HEK293 (cell line): ENCODE measurements at regions not wholly inside any gene's neighbourhood (a gene's known extent, or its start where the extent isn't known, plus 50 kb on each side); places are given as distances from the start of the nearest gene placed in this dataset.
"Not testable (repeated sequence)": the region's sequence is repeated elsewhere in the genome, so short reads cannot be mapped to it uniquely, and the experiment has no call there.

Experiments
- CTCF ChIA-PET: fragments of 350-600 bp; formaldehyde crosslinking; extraction: SDS; loops from one replicate; lab custom pipeline; 2021; ENCODE audit warnings: antibody characterized with exemption; lab: Yijun Ruan, JAX
- POLR2A ChIA-PET: fragments of 300-600 bp; formaldehyde crosslinking; extraction: SDS; loops from one replicate; lab custom pipeline; 2020; ENCODE audit warnings: antibody characterized with exemption, inconsistent platforms; lab: Yijun Ruan, JAX
- H3K27ac ChIP-seq: fragments of 200-500 bp; sonication (Bioruptor generic); 2 replicates; pipeline ENCODE4 v1.5.1; 2014; ENCODE audit warnings: low read depth, low read length, control low read depth, inconsistent platforms; ENCODE audit errors: extremely low read depth
- H3K36me3 ChIP-seq, 2 experiments: fragments of 200-500 bp in 1 of 2; sonication (Bioruptor generic) in 1 of 2; 1 replicate in 1 of 2; 2 replicates in 1 of 2; pipeline ENCODE4 v1.5.1; 2014 to 2017; ENCODE audit warnings: inconsistent platforms in 2 of 2, low read length in 2 of 2; ENCODE audit not compliant: control insufficient read depth in 2 of 2, insufficient read depth in 1 of 2
- H3K4me1 ChIP-seq: fragments of 200-500 bp; sonication (Bioruptor generic); 2 replicates; pipeline ENCODE4 v1.5.1; 2014; ENCODE audit warnings: mild to moderate bottlenecking, low read length, inconsistent platforms; ENCODE audit not compliant: control insufficient read depth, insufficient read depth
- H3K4me3 ChIP-seq: 2 replicates; pipeline ENCODE4 v1.5.1; 2011; ENCODE audit warnings: low read depth, mild to moderate bottlenecking, control low read depth, low read length, moderate library complexity
- H3K9me3 ChIP-seq: fragments of 200-500 bp; sonication (Bioruptor generic); 2 replicates; pipeline ENCODE4 v1.5.1; 2014; ENCODE audit warnings: low read depth, low read length, inconsistent platforms; ENCODE audit not compliant: control insufficient read depth, insufficient read depth
- BCL11A ChIP-seq: fragments of 450-650 bp; formaldehyde crosslinking; IDR thresholded peaks from 2 replicates; pipeline ENCODE4 v1.5.1; 2016; ENCODE audit warnings: low read depth, missing biosample characterization, missing genetic modification characterization
- CTCF ChIP-seq: fragments of 450-650 bp; formaldehyde crosslinking; IDR thresholded peaks from 2 replicates; pipeline ENCODE4 v1.5.1; 2016; ENCODE audit warnings: missing biosample characterization, missing genetic modification characterization
- HOXC10 ChIP-seq: sonication (generic); formaldehyde crosslinking; IDR thresholded peaks from 2 replicates; pipeline ENCODE4 v1.8.1; 2023; ENCODE audit warnings: mild to moderate bottlenecking, missing genetic modification reagents
- PRDM10 ChIP-seq: fragments of 450-650 bp; formaldehyde crosslinking; IDR thresholded peaks from 2 replicates; pipeline ENCODE4 v1.5.1; 2016; ENCODE audit warnings: missing biosample characterization, missing genetic modification characterization
- REST ChIP-seq: fragments of 450-650 bp; formaldehyde crosslinking; IDR thresholded peaks from 2 replicates; pipeline ENCODE4 v1.5.1; 2016; ENCODE audit warnings: missing biosample characterization, missing genetic modification characterization
- YY1 ChIP-seq: fragments of 450-650 bp; formaldehyde crosslinking; IDR thresholded peaks from 2 replicates; pipeline ENCODE4 v1.5.1; 2018; ENCODE audit warnings: missing biosample characterization, missing genetic modification characterization
- ZBTB1 ChIP-seq: fragments of 450-650 bp; formaldehyde crosslinking; IDR thresholded peaks from 2 replicates; pipeline ENCODE4 v1.5.1; 2016; ENCODE audit warnings: missing biosample characterization, missing genetic modification characterization
- ZBTB6 ChIP-seq: fragments of 450-650 bp; formaldehyde crosslinking; IDR thresholded peaks from 2 replicates; pipeline ENCODE4 v1.5.1; 2017; ENCODE audit warnings: missing biosample characterization, missing genetic modification characterization
- ZNF174 ChIP-seq: fragments of 450-650 bp; formaldehyde crosslinking; IDR thresholded peaks from 2 replicates; pipeline ENCODE4 v1.5.0; 2017; ENCODE audit warnings: missing biosample characterization, mild to moderate bottlenecking, missing genetic modification characterization
- ZNF2 ChIP-seq: fragments of 450-650 bp; formaldehyde crosslinking; IDR thresholded peaks from 2 replicates; pipeline ENCODE4 v1.5.1; 2016; ENCODE audit warnings: missing biosample characterization, missing genetic modification characterization
- ZNF423 ChIP-seq: fragments of 450-650 bp; formaldehyde crosslinking; IDR thresholded peaks from 2 replicates; pipeline ENCODE4 v1.5.1; 2016; ENCODE audit warnings: missing biosample characterization, missing genetic modification characterization
- ZNF610 ChIP-seq: fragments of 450-650 bp; formaldehyde crosslinking; IDR thresholded peaks from 2 replicates; pipeline ENCODE4 v1.5.1; 2016; ENCODE audit warnings: missing biosample characterization, missing genetic modification characterization, borderline replicate concordance
- ZNF621 ChIP-seq: fragments of 450-650 bp; formaldehyde crosslinking; IDR thresholded peaks from 2 replicates; pipeline ENCODE4 v1.5.1; 2017; ENCODE audit warnings: missing biosample characterization, missing genetic modification characterization
- ZNF658 ChIP-seq: fragments of 450-650 bp; formaldehyde crosslinking; IDR thresholded peaks from 2 replicates; pipeline ENCODE4; 2016; ENCODE audit warnings: missing biosample characterization, missing genetic modification characterization
- ZNF776 ChIP-seq: fragments of 450-650 bp; formaldehyde crosslinking; IDR thresholded peaks from 2 replicates; pipeline ENCODE4 v1.5.0; 2017; ENCODE audit warnings: missing biosample characterization, missing genetic modification characterization, borderline replicate concordance
- ZNF777 ChIP-seq: fragments of 450-650 bp; formaldehyde crosslinking; IDR thresholded peaks from 2 replicates; pipeline ENCODE4 v1.5.1; 2017; ENCODE audit warnings: missing biosample characterization, missing genetic modification characterization, borderline replicate concordance
- ZNF785 ChIP-seq: fragments of 450-650 bp; formaldehyde crosslinking; IDR thresholded peaks from 2 replicates; pipeline ENCODE4 v1.5.1; 2016; ENCODE audit warnings: missing biosample characterization, missing genetic modification characterization

DNA sequence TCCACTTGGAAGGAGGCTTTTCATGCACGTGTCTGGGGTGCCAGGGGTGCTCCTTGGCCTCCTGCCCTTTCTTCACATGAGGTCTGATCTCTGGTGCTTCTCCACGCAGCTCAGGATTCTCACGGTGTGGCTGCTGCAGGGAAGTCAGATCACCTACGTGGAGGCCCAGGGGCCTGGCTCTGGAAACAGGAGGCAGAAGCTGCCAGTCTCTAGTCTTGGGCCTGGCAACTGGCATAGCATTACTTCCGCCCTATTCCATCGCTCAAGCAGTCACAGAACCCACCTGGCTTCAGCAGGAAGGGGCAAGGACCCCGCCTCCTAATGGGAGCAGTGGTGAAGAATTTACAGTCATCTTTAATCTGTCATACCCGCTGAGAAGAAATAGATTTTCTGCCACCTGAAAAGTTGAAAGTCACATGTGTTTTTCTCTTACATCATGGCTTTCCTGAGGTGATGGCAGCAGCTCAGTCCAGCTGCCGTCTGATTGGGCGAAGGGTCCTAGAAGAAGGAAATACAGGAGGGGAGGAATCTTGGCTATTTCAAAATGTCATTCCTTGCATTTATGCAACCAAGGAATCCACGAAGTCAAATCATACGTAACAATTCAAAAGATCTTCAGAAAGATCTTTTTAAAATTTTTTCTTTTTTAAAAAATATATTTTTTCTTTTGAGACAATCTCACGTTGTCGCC, 50.1 kb upstream of the DKK3 start:
- POLR2A ChIA-PET = no interaction called here
- CTCF ChIA-PET = interaction anchor here (0.6 to 1.4 kb wide), 8 partner anchors 11 to 239 kb away, joined by 3 to 6 read pairs (median 4); no protein-coding TSS in a partner anchor
- TF ChIP-seq ZNF174 (tag by site-specific recombination) = no peak
- no peak for TF ChIP-seq ZNF610 (tag by site-specific recombination)
- no peak for TF ChIP-seq ZNF776 (tag by site-specific recombination)
- no peak for TF ChIP-seq BCL11A (tag by site-specific recombination)
- no peak for TF ChIP-seq ZBTB1 (tag by site-specific recombination)
- TF ChIP-seq ZNF785 (tag by site-specific recombination) = no peak
- no peak for TF ChIP-seq ZNF658 (tag by site-specific recombination)
- no peak for TF ChIP-seq ZBTB6 (tag by site-specific recombination)
- no peak for TF ChIP-seq CTCF (tag by site-specific recombination)
- no peak for TF ChIP-seq HOXC10 (CRISPR knock-in tag)
- TF ChIP-seq YY1 (tag by site-specific recombination) = no peak
- no peak for TF ChIP-seq ZNF621 (tag by site-specific recombination)
- Histone ChIP-seq H3K9me3 (no peaks in the 10 kb centered on the region), H3K4me3 (no peak overlapping the region), H3K4me1 (no peaks in the 10 kb centered on the region), H3K27ac (no peak overlapping the region), H3K36me3 (no peaks in the 10 kb centered on the region)

DNA sequence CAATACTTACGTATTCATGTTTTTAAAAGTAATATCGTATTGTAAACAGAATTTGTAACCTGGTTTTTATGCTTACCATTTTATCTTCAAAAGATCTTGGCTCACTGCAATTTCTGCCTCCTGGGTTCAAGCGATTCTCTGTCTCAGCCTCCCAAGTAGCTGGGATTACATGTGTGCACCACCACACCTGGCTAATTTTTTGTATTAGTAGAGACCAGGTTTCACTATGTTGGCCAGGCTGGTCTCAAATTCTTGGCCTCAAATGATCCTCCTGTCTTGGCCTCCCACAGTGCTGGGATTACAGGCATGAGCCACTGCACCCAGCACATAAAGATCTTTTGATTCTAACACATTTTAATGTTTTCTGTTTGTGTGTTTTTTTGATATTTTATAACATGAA, 50.7 kb upstream of the DKK3 start:
- H3K4me3 ChIP-seq, POLR2A ChIA-PET, H3K4me1 ChIP-seq, H3K27ac ChIP-seq, H3K36me3 ChIP-seq, H3K9me3 ChIP-seq: not testable (repeated sequence)
- CTCF ChIA-PET = interaction anchor here (0.7 to 2.2 kb wide), 7 partner anchors 12 to 229 kb away, joined by 3 to 8 read pairs (median 6); no protein-coding TSS in a partner anchor

- CTCF ChIA-PET = interaction anchor here (0.5 to 2.2 kb wide), 6 partner anchors 9 to 221 kb away, joined by 3 to 8 read pairs (median 6); no protein-coding TSS in a partner anchor
- POLR2A ChIA-PET = interaction anchor here (0.5 kb wide), 1 partner anchor 213 kb away, joined by 3 read pairs; no protein-coding TSS in a partner anchor
- no peaks in the 10 kb centered on the region for H3K36me3 ChIP-seq
- no peak for TF ChIP-seq REST (tag by site-specific recombination)
- TF ChIP-seq ZNF777 (tag by site-specific recombination) = no peak
- TF ChIP-seq ZNF423 = no peak
- TF ChIP-seq ZNF2 (tag by site-specific recombination) = no peak
- TF ChIP-seq PRDM10 (tag by site-specific recombination) = no peak
- TF ChIP-seq CTCF (tag by site-specific recombination) = no peak
Measured at GRCh38 chr11:12060385-12060985, 49.9 kb upstream of the MICAL2 start.

More at GRCh38 chr11:12060385-12060985, 49.9 kb upstream of the MICAL2 start:
- Histone ChIP-seq H3K9me3 (no peaks in the 10 kb centered on the region), H3K27ac (no peak overlapping the region), H3K4me1 (no peaks in the 10 kb centered on the region), H3K4me3 (no peak overlapping the region)
